ENCODE measurements at regions not wholly inside any gene's neighbourhood (a gene's known extent, or its start where the extent isn't known, plus 50 kb on each side); places are given as distances from the start of the nearest gene placed in this dataset.

DNA sequence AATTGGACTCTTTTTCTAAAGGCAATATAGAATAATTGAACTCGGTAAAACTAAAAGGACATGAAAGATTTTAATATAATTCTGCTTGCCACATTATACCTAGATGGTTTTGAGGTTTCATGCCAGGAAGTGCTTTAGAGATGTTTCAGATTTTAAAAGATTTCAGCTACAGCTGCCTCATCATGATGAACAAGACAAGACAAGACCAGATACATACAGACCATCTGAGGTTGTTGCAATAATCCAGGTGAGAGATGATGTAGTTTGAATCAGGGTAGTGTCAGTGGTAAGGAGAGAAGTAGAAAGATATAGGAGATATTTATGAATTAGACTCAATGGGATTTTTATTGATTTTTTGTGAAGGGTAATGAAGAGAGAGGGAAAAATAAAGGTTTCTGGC, 374.3 kb upstream of the HSF2 start:
- no peaks in the 10 kb centered on the region for H3K4me1 ChIP-seq
- no peak for ATAC-seq
- no peaks in the 10 kb centered on the region for H3K36me3 ChIP-seq
- intact Hi-C loops (cut with DNase I), result no loop called here
- no peak overlapping the region for H3K4me3 ChIP-seq
- DNase-seq, result no peak
- no peaks in the 10 kb centered on the region for H3K27me3 ChIP-seq
- TF ChIP-seq, protein P1, sequence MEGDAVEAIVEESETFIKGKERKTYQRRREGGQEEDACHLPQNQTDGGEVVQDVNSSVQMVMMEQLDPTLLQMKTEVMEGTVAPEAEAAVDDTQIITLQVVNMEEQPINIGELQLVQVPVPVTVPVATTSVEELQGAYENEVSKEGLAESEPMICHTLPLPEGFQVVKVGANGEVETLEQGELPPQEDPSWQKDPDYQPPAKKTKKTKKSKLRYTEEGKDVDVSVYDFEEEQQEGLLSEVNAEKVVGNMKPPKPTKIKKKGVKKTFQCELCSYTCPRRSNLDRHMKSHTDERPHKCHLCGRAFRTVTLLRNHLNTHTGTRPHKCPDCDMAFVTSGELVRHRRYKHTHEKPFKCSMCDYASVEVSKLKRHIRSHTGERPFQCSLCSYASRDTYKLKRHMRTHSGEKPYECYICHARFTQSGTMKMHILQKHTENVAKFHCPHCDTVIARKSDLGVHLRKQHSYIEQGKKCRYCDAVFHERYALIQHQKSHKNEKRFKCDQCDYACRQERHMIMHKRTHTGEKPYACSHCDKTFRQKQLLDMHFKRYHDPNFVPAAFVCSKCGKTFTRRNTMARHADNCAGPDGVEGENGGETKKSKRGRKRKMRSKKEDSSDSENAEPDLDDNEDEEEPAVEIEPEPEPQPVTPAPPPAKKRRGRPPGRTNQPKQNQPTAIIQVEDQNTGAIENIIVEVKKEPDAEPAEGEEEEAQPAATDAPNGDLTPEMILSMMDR (IDR thresholded peaks at IDR 0.05), result no peak
- H3K27ac ChIP-seq, result no peak overlapping the region
- no peaks in the 10 kb centered on the region for H3K9me3 ChIP-seq

DNA sequence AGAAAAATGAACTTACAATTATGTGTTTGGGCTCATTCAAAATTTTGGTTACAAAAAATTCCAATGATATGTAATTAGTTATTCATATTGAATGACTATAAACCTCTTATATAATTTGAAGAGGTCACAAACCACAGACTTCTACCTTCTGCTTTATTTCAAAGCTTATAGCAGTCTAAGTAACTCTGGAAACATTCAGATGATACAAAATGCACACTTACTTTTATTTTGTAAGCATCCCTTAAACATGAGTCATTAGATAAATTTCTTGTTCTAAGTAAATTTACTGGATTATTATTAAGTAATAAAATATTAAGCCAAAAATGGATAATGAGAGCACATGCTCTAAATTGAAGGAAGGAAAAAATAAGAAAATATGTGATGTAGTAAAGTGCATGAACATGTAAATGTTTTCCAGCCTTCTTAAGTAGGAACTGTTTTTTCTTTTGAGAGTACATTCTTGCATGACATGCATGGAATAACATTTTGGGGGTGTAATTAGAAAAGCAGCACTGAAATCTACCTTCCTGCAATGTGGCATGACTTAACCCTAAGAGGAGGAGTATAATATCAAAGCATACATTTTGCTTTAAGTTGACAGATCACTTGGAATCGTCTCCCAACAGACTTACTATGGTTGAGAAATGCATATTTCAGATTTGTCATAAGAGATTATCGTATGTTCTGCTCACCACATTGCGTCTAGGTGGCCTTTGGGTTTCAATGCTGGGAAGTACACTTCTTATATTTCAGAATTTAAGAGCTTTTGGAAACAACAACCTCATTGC, 372.7 kb upstream of the HSF2 start:
- ATAC-seq (no peak), DNase-seq (no peak)
- intact Hi-C loops (cut with DNase I), result no loop called here
- H3K27ac ChIP-seq, result no peak overlapping the region
- H3K36me3 ChIP-seq, result no peaks in the 10 kb centered on the region
- no peak overlapping the region for H3K4me3 ChIP-seq
- no peaks in the 10 kb centered on the region for H3K27me3 ChIP-seq
- no peaks in the 10 kb centered on the region for H3K9me3 ChIP-seq
- H3K4me1 ChIP-seq, result no peaks in the 10 kb centered on the region
- TF ChIP-seq, protein P1 (IDR thresholded peaks at IDR 0.05), result no peak

DNA sequence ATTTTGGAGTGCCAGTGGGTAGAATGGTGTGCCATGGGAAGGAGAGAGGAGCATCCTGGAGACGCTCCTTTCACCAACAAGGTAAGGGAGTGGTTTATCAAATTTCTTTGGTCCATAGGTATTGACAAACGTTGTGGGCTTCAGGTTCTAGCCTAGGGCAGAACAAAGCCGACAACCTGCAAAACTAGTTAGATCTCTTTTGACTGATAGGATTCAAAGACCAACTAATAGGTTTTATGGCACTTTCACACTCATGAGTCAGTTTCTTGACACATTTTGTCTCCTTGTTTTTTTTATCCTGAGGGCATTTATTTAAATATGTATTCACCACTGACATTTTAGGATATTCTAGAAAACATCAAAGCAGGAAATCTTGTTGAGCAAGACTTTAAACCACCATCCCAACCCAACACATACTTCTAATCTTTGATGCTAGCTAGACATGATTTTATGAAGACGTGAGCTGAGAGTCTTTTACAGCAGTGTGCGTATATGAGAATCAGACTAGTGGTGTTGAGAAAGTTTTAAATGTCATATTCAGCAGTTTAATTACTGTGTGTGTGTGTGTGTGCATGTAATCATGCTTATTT, 370.4 kb upstream of the HSF2 start:
- H3K27ac ChIP-seq, result no peak overlapping the region
- TF ChIP-seq, protein P1 (IDR thresholded peaks at IDR 0.05), result no peak
- H3K4me1 ChIP-seq, result no peaks in the 10 kb centered on the region
- no peak overlapping the region for H3K4me3 ChIP-seq
- H3K36me3 ChIP-seq, result no peaks in the 10 kb centered on the region
- H3K27me3 ChIP-seq, result no peaks in the 10 kb centered on the region
- DNase-seq (no peak), ATAC-seq (no peak)
- no peaks in the 10 kb centered on the region for H3K9me3 ChIP-seq
- intact Hi-C loops (cut with DNase I), result no loop called here

DNA sequence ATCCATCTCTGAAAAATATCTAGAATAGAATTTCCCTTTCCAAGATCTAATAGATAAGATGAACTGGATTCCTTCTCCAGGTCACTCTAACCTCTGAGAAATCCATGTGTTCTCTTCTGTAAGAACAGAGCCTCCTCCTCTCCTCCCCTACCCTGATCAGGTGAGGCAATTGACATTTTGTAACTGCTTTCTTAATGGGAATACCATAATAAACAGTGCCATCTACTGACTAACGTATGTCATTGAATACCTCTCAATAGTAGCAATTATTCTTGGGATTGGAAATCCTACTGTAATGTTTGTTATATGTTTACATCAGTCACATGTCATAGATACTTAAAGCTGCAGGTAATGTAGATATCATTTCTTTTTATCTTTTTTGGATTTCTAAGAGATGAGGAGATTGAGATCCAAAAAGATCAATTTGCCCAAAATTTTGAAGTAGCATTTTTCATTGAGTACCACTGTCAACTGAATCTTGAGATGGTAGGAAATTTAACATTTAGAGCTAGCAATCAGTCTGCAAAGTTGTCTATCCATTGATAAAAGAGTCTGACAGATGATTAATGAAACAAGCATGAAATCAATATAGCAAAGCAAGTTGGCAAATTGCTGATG, 365.8 kb upstream of the HSF2 start:
- Histone ChIP-seq H3K4me1 (no peaks in the 10 kb centered on the region), H3K36me3 (no peaks in the 10 kb centered on the region), H3K27me3 (no peaks in the 10 kb centered on the region), H3K9me3 (no peaks in the 10 kb centered on the region), H3K27ac (no peak overlapping the region), H3K4me3 (no peak overlapping the region)
- DNase-seq (peak in 1 of 4 donors; percentile 50), ATAC-seq (peak; percentile 99)
- TF ChIP-seq, protein P1 (IDR thresholded peaks at IDR 0.05), result peak; percentile 55 to 57
- intact Hi-C loops (cut with DNase I), result no loop called here

DNA sequence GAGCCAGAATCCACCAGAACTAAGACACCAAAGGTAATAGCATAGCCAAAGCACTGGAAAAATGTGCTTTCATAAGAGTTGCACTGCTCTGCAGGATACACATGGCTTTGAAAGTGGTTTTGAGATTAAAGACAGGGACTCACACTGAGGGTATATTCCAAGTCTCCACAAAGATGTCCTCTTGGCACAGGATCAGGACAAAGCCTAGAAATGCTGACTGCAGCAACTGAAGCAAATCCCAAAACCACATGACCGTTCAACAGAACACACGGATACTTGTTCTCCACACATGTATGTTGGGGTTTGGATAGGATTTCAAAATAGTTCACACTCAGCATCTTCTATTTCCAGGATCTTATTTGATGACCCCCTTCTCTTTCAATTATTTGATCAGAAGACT, 364.3 kb upstream of the HSF2 start:
- no peaks in the 10 kb centered on the region for H3K36me3 ChIP-seq
- ATAC-seq (no peak), DNase-seq (no peak)
- no peaks in the 10 kb centered on the region for H3K4me1 ChIP-seq
- intact Hi-C loops (cut with DNase I), result no loop called here
- TF ChIP-seq, protein P1 (IDR thresholded peaks at IDR 0.05), result no peak
- no peaks in the 10 kb centered on the region for H3K9me3 ChIP-seq
- H3K4me3 ChIP-seq, result no peak overlapping the region
- no peak overlapping the region for H3K27ac ChIP-seq
- H3K27me3 ChIP-seq, result no peaks in the 10 kb centered on the region

Measured in left lung (tissue), 4 donors.